ENCODE measurements at regions not wholly inside any gene's neighbourhood (a gene's known extent, or its start where the extent isn't known, plus 50 kb on each side); places are given as distances from the start of the nearest gene placed in this dataset.

- TF ChIP-seq CTCF (IDR thresholded peaks at IDR 0.05; ENCODE audit: control insufficient read depth, extremely low read depth, insufficient read depth): no peak
- DNase-seq (ENCODE audit: low read depth): no peak
Observed at GRCh38 chr18:70506511-70506910, 217.7 kb downstream of the SOCS6 start.

GRCh38 chr18:70503060-70503459, 214.2 kb downstream of the SOCS6 start:
- H3K4me3 ChIP-seq (ENCODE audit: low read depth, low read length): no peak overlapping the region
- TF ChIP-seq CTCF (IDR thresholded peaks at IDR 0.05; ENCODE audit: control insufficient read depth, extremely low read depth, insufficient read depth): no peak
- DNase-seq (ENCODE audit: low read depth): no peak

More at GRCh38 chr18:70506511-70506910, 217.7 kb downstream of the SOCS6 start:
- no peak overlapping the region for H3K4me3 ChIP-seq (ENCODE audit: low read depth, low read length)

- TF ChIP-seq CTCF (IDR thresholded peaks at IDR 0.05; ENCODE audit: control insufficient read depth, extremely low read depth, insufficient read depth): no peak
Observed at GRCh38 chr18:70501358-70501757, 212.5 kb downstream of the SOCS6 start.

GRCh38 chr18:70500748-70501147, 211.9 kb downstream of the SOCS6 start:
- no peak overlapping the region for H3K4me3 ChIP-seq (ENCODE audit: low read depth, low read length)
- no peak for TF ChIP-seq CTCF (IDR thresholded peaks at IDR 0.05; ENCODE audit: control insufficient read depth, extremely low read depth, insufficient read depth)
- DNase-seq (ENCODE audit: low read depth): no peak

More at GRCh38 chr18:70501358-70501757, 212.5 kb downstream of the SOCS6 start:
- no peak overlapping the region for H3K4me3 ChIP-seq (ENCODE audit: low read depth, low read length)
- DNase-seq (ENCODE audit: low read depth): no peak

GRCh38 chr18:70499218-70499691, 210.4 kb downstream of the SOCS6 start:
- no peak overlapping the region for H3K4me3 ChIP-seq (ENCODE audit: low read depth, low read length)
- DNase-seq (ENCODE audit: low read depth): no peak
- TF ChIP-seq CTCF (IDR thresholded peaks at IDR 0.05; ENCODE audit: control insufficient read depth, extremely low read depth, insufficient read depth): no peak

GRCh38 chr18:70496353-70497294, 207.8 kb downstream of the SOCS6 start:
- H3K4me3 ChIP-seq (ENCODE audit: low read depth, low read length): no peak overlapping the region
- no peak for DNase-seq (ENCODE audit: low read depth)
- TF ChIP-seq CTCF (IDR thresholded peaks at IDR 0.05; ENCODE audit: control insufficient read depth, extremely low read depth, insufficient read depth): no peak
